T-cell (primary cell): ENCODE measurements at regions not wholly inside any gene's neighbourhood (a gene's known extent, or its start where the extent isn't known, plus 50 kb on each side); places are given as distances from the start of the nearest gene placed in this dataset.

ENCODE experiments used
- ATAC-seq, 4 experiments: fragments of 200-7000 bp in 3 of 4; fragments of 150-1000 bp in 1 of 4; cut with Tn5 transposase; replicated peaks in 1 of 4; 1 replicate in 3 of 4; 2 replicates in 1 of 4; pipeline ENCODE4 v1.10.0; 2021; ENCODE audit warnings: moderate library complexity in 3 of 4, mild to moderate bottlenecking in 2 of 4, moderate number of reproducible peaks in 1 of 4
- CTCF ChIA-PET, 2 donors: fragments of 300-600 bp; sonication (Branson Sonifier 250); formaldehyde crosslinking; loops; one replicate each; lab custom pipeline; 2022; ENCODE audit warnings: antibody characterized with exemption in 2 of 2; lab: Charles Lee
- POLR2A ChIA-PET, 2 donors: fragments of 300-600 bp; sonication (Branson Sonifier 250); formaldehyde crosslinking; loops; one replicate each; lab custom pipeline; 2022; ENCODE audit warnings: antibody characterized with exemption in 2 of 2; lab: Charles Lee
- DNase-seq, 35 experiments: peaks; one replicate each; pipeline versions ENCODE4 v3.0.0 to v3.0.0-alpha.2; 2013 to 2023
- H3K27ac ChIP-seq: one replicate; pipeline ENCODE4 v1.5.1; 2013; ENCODE audit warnings: low read length
- H3K27me3 ChIP-seq, 2 experiments: replicated peaks in 1 of 2; 1 replicate in 1 of 2; 2 replicates in 1 of 2; pipeline versions ENCODE4 v1.6.1 to v1.7.0; 2013; ENCODE audit warnings: low read length in 1 of 2, mixed read lengths in 1 of 2; ENCODE audit not compliant: control insufficient read depth in 2 of 2, insufficient read depth in 2 of 2; ENCODE audit errors: extremely low read depth in 1 of 2
- H3K36me3 ChIP-seq, 2 donors: 1 replicate in 1 of 2; 2 replicates in 1 of 2; pipeline versions ENCODE4 v1.6.1 to v1.7.0; 2013; ENCODE audit warnings: low read length in 1 of 2; ENCODE audit not compliant: control insufficient read depth in 2 of 2, insufficient read depth in 1 of 2; ENCODE audit errors: extremely low read depth in 1 of 2
- H3K4me1 ChIP-seq, 2 experiments: 1 replicate in 1 of 2; 2 replicates in 1 of 2; pipeline versions ENCODE4 v1.6.1 to v1.7.0; 2013; ENCODE audit warnings: low read length in 2 of 2, mixed read lengths in 1 of 2; ENCODE audit not compliant: insufficient read depth in 2 of 2, control insufficient read depth in 1 of 2; ENCODE audit errors: extremely low read depth in 1 of 2
- H3K4me3 ChIP-seq, 2 donors: 1 replicate in 1 of 2; 2 replicates in 1 of 2; pipeline versions ENCODE4 v1.5.1 to v1.7.0; 2013; ENCODE audit warnings: mild to moderate bottlenecking in 2 of 2, low read length in 1 of 2, moderate library complexity in 1 of 2; ENCODE audit not compliant: control insufficient read depth in 1 of 2; ENCODE audit errors: extremely low read depth in 1 of 2
- H3K9me3 ChIP-seq: 2 replicates; pipeline ENCODE4 v1.7.0; 2013
- H3K27ac Mint-ChIP-seq, 2 donors: one replicate each; pipeline ENCODE4 v1.8.0; 2020 to 2021; ENCODE audit warnings: mild to moderate bottlenecking in 2 of 2, mixed read lengths in 2 of 2
- H3K27me3 Mint-ChIP-seq, 2 donors: one replicate each; pipeline ENCODE4 v1.8.0; 2021 to 2022; ENCODE audit warnings: mixed read lengths in 2 of 2
- H3K36me3 Mint-ChIP-seq: one replicate; pipeline ENCODE4 v1.8.0; 2021; ENCODE audit warnings: mixed read lengths
- H3K4me1 Mint-ChIP-seq, 3 donors: one replicate each; pipeline ENCODE4 v1.8.0; 2020 to 2022; ENCODE audit warnings: mixed read lengths in 3 of 3, mild to moderate bottlenecking in 1 of 3
- H3K4me3 Mint-ChIP-seq, 3 donors: one replicate each; pipeline ENCODE4 v1.8.0; 2020 to 2022; ENCODE audit warnings: mild to moderate bottlenecking in 3 of 3, mixed read lengths in 3 of 3, moderate library complexity in 3 of 3
- H3K9me3 Mint-ChIP-seq, 3 donors: one replicate each; pipeline ENCODE4 v1.8.0; 2020 to 2022; ENCODE audit warnings: mixed read lengths in 3 of 3
- WGBS: methylation state at CpG from one replicate; pipeline ENCODE4 v1.1.5; 2013; ENCODE audit warnings: missing lambda C conversion rate; ENCODE audit not compliant: insufficient coverage; 5-methylcytosine and 5-hydroxymethylcytosine counted together

- Histone ChIP-seq H3K36me3 (no peaks in the 10 kb centered on the region), H3K27ac (no peak overlapping the region), H3K4me3 (no peak overlapping the region), H3K4me1 (peaks cover 0 to 3% of the 10 kb centered on the region in 2 experiments), H3K27me3 (peaks cover 0 to 2% of the 10 kb centered on the region in 2 experiments), H3K9me3 (no peaks in the 10 kb centered on the region)
- no peak for DNase-seq
- Mint-ChIP-seq H3K4me3 (no peak overlapping the region), H3K36me3 (no peaks in the 10 kb centered on the region), H3K9me3 (peaks cover 4 to 10% (median 8%) of the 10 kb centered on the region in 3 donors), H3K27ac (no peak overlapping the region), H3K4me1 (peaks cover 6 to 13% (median 10%) of the 10 kb centered on the region in 3 donors), H3K27me3 (no peaks in the 10 kb centered on the region)
- CTCF ChIA-PET: no interaction called here
- POLR2A ChIA-PET: no interaction called here
- WGBS: 94% methylated on average over 5 of the region's 7 CpGs
- ATAC-seq: no peak
These were observed 163.5 kb upstream of the ADRA1B start for GRCh38 chr5:159752622-159753275.

DNA sequence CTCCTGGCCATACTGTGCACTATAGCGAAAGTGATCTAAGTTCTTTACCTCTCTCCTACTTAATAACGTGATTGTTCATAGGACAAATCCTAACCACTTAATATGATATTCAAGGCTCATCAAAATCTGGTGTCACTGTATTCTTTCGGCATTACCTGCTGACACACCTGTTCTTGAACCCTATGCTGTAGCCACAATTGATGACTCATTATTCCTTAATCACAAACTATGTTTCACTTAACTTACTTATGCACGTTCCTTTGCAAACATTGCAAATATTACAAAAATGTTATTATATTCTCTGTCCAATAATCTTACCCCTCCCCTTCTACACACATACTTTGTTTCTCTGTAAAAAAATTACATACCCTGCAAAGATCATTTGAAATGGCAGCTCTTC is 158.1 kb upstream of the ADRA1B start:
- H3K36me3 Mint-ChIP-seq: no peaks in the 10 kb centered on the region
- no peak overlapping the region for H3K27ac Mint-ChIP-seq
- no peak overlapping the region for H3K4me3 Mint-ChIP-seq
- Histone ChIP-seq H3K36me3 (no peaks in the 10 kb centered on the region), H3K27ac (no peak overlapping the region), H3K4me1 (no peaks in the 10 kb centered on the region), H3K4me3 (no peak overlapping the region), H3K9me3 (no peaks in the 10 kb centered on the region), H3K27me3 (no peaks in the 10 kb centered on the region)
- ATAC-seq (no peak), DNase-seq (no peak)
- ChIA-PET CTCF (no interaction called here), POLR2A (no interaction called here)
- H3K4me1 Mint-ChIP-seq: peaks cover 0 to under 1% (median 0%) of the 10 kb centered on the region in 3 donors
- H3K9me3 Mint-ChIP-seq: no peaks in the 10 kb centered on the region
- no peaks in the 10 kb centered on the region for H3K27me3 Mint-ChIP-seq
- 74% methylated on average over 3 of the region's 4 CpGs for WGBS

DNA sequence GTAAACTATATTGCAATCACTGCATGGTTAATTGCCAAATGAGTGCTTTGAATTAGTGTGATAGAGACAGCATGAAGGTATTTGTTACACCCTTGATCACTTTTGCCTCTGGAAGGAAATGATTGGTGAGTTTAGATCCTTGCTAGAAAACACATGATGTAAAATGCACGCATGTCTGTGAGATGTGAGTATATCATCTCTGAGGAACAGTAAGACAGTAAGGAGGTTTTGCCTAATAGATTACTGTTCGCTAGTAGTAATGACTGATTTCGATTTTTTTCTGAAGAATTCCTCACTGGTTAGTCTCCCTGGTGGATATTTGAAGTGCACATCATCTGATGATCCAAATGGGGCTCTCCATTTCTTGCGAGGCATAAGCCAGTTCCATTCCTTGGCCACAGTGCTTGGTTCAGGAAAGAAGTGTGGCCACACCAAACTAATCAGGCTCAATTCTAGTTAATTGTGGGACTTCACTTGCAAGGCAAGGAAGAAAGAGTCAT is 156.4 kb upstream of the ADRA1B start:
- peaks cover 5 to 12% (median 7%) of the 10 kb centered on the region in 3 donors for H3K4me1 Mint-ChIP-seq
- H3K36me3 Mint-ChIP-seq: no peaks in the 10 kb centered on the region
- POLR2A ChIA-PET: no interaction called here
- Histone ChIP-seq H3K9me3 (no peaks in the 10 kb centered on the region), H3K4me1 (no peaks in the 10 kb centered on the region), H3K4me3 (no peak overlapping the region), H3K27ac (no peak overlapping the region), H3K27me3 (no peaks in the 10 kb centered on the region), H3K36me3 (no peaks in the 10 kb centered on the region)
- no peak overlapping the region for H3K27ac Mint-ChIP-seq
- ATAC-seq: no peak
- H3K27me3 Mint-ChIP-seq: peaks cover 0 to 2% of the 10 kb centered on the region in 2 donors
- DNase-seq: no peak
- CTCF ChIA-PET: no interaction called here
- no peak overlapping the region for H3K4me3 Mint-ChIP-seq
- WGBS: 78% methylated on average over 4 of the region's 4 CpGs
- H3K9me3 Mint-ChIP-seq: no peaks in the 10 kb centered on the region

DNA sequence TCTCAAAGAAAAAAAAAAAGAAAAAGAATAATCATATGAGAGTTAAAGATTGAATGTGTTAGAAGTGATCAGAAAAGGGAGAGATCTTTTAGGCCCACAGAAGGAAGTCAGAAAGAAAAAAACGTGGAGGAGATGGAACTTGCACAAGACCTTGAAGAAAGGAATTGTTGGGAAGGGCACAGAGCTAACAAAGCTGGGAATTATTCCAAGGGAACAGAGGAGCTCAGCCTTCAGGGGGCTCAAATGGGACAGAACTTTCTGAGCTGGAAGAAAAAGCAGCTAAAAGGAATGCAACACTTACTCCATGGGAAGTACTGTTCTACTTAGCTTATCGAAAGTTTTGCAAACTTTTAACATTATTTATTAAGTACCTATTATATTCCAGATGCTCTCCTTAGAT is 153.4 kb upstream of the ADRA1B start:
- H3K27ac Mint-ChIP-seq: no peak overlapping the region
- H3K9me3 Mint-ChIP-seq: peaks cover 0 to 5% (median 0%) of the 10 kb centered on the region in 3 donors
- CTCF ChIA-PET: no interaction called here
- no peaks in the 10 kb centered on the region for H3K36me3 ChIP-seq
- WGBS: 83% methylated on average over 1 of the region's 2 CpGs
- no peak for DNase-seq
- H3K27me3 ChIP-seq: no peaks in the 10 kb centered on the region
- peaks cover 5 to 12% (median 7%) of the 10 kb centered on the region in 3 donors for H3K4me1 Mint-ChIP-seq
- no peak for ATAC-seq
- no peaks in the 10 kb centered on the region for H3K9me3 ChIP-seq
- no peak overlapping the region for H3K4me3 Mint-ChIP-seq
- POLR2A ChIA-PET: no interaction called here
- peaks cover 10% of the 10 kb centered on the region in 2 donors for H3K27me3 Mint-ChIP-seq
- no peak overlapping the region for H3K27ac ChIP-seq
- no peaks in the 10 kb centered on the region for H3K4me1 ChIP-seq
- no peak overlapping the region for H3K4me3 ChIP-seq
- no peaks in the 10 kb centered on the region for H3K36me3 Mint-ChIP-seq

- H3K36me3 Mint-ChIP-seq: no peaks in the 10 kb centered on the region
- H3K9me3 Mint-ChIP-seq: peaks cover 0 to 9% (median 0%) of the 10 kb centered on the region in 3 donors
- ChIA-PET POLR2A (no interaction called here), CTCF (no interaction called here)
- no peaks in the 10 kb centered on the region for H3K27me3 ChIP-seq
- H3K4me1 Mint-ChIP-seq: peaks cover 5 to 12% (median 7%) of the 10 kb centered on the region in 3 donors
- H3K27ac ChIP-seq: no peak overlapping the region
- no peak overlapping the region for H3K4me3 ChIP-seq
- DNase-seq: no peak
- ATAC-seq: no peak
- no peak overlapping the region for H3K27ac Mint-ChIP-seq
- WGBS: 90% methylated on average over 4 of the region's 9 CpGs
- no peaks in the 10 kb centered on the region for H3K4me1 ChIP-seq
- no peak overlapping the region for H3K4me3 Mint-ChIP-seq
- no peaks in the 10 kb centered on the region for H3K9me3 ChIP-seq
- H3K36me3 ChIP-seq: no peaks in the 10 kb centered on the region
- H3K27me3 Mint-ChIP-seq: peaks cover 13 to 14% of the 10 kb centered on the region in 2 donors
These were observed 152.7 kb upstream of the ADRA1B start for GRCh38 chr5:159763562-159763961.

DNA sequence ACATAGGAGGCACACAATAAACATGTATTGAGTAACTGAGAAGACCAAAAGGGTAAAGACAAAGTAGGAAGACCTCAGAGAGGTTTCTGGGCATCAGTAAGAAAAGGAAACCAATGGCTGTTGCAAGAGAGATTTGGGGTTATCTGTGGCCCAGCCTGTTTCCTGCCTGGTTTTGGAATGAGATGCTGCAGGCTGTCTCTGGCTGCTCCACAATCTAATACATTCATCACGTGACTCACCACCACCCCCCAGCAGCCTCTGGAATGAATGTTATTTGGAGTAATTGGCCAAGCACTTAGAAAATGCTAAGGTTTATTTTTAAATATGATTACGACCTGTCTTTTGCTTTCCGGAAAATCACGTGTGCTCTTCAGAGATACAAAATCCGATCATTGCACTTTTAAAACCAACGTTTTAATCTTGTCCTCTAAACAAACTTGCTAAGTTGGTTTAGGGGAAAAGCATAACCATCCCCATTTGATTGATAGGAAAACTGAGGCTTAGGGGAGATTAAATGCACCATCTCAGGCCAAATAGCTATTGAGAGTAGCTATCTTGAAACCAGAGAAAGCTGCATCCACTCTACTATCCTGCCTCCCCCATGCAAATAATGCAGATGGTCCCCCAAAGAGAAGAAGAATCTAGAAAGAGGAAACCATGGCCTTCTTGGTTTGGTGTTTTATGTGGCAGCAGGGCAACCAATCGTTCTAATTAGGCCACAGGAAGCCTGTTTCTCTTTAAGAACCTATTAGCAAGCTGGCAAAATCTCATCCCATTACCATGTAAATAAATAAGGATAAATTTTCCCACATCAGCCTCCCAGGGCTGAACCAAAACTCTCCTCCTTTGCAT is 151.8 kb upstream of the ADRA1B start:
- no peaks in the 10 kb centered on the region for H3K27me3 ChIP-seq
- no peak overlapping the region for H3K27ac Mint-ChIP-seq
- no peaks in the 10 kb centered on the region for H3K4me1 ChIP-seq
- DNase-seq: no peak
- ChIA-PET POLR2A (interaction anchor here in 1 of 2 donors (0.6 kb wide), 1 partner anchor 427 kb away, joined by 3 read pairs; no protein-coding TSS in a partner anchor), CTCF (interaction anchor here in 1 of 2 donors (0.7 kb wide), 1 partner anchor 23 kb away, joined by 3 read pairs; no protein-coding TSS in a partner anchor)
- H3K4me3 ChIP-seq: no peak overlapping the region
- no peak for ATAC-seq
- H3K36me3 Mint-ChIP-seq: no peaks in the 10 kb centered on the region
- H3K4me3 Mint-ChIP-seq: no peak overlapping the region
- no peaks in the 10 kb centered on the region for H3K36me3 ChIP-seq
- H3K27me3 Mint-ChIP-seq: peaks cover 17 to 19% of the 10 kb centered on the region in 2 donors
- H3K9me3 Mint-ChIP-seq: peaks cover 0 to 9% (median 0%) of the 10 kb centered on the region in 3 donors
- no peak overlapping the region for H3K27ac ChIP-seq
- no peaks in the 10 kb centered on the region for H3K9me3 ChIP-seq
- H3K4me1 Mint-ChIP-seq: peaks cover 5 to 12% (median 7%) of the 10 kb centered on the region in 3 donors
- WGBS: no CpG with 5 or more reads among the region's 7 CpGs
